ENCODE measurements at regions not wholly inside any gene's neighbourhood (a gene's known extent, or its start where the extent isn't known, plus 50 kb on each side); places are given as distances from the start of the nearest gene placed in this dataset.
"Not testable (repeated sequence)": the region's sequence is repeated elsewhere in the genome, so short reads cannot be mapped to it uniquely, and the experiment has no call there.

- no peaks in the 10 kb centered on the region for H3F3A ChIP-seq (ENCODE audit: insufficient read depth)
- WGBS, 2 experiments (ENCODE audit: low coverage in 1 of 2, low lambda C conversion rate in 2 of 2, missing lambda C conversion rate in 2 of 2): 2 to 5% methylated on average over 14 of the region's 14 CpGs
- H3K4me1 ChIP-seq (ENCODE audit: insufficient read depth): no peaks in the 10 kb centered on the region
- no peak overlapping the region for H3K4me3 ChIP-seq
- no peak overlapping the region for H3K27ac ChIP-seq
- no peak overlapping the region for H2AFZ ChIP-seq
- no peaks in the 10 kb centered on the region for H3K9me3 ChIP-seq (ENCODE audit: low read depth)
- no peak overlapping the region for H3K4me2 ChIP-seq (ENCODE audit: unreplicated experiment)
- no peaks in the 10 kb centered on the region for H4K20me1 ChIP-seq (ENCODE audit: insufficient read depth)
- H3K9me2 ChIP-seq (ENCODE audit: insufficient read depth): no peaks in the 10 kb centered on the region
- in situ Hi-C loops (cut with MboI): no loop called here
- H3K79me2 ChIP-seq (ENCODE audit: insufficient read depth): no peaks in the 10 kb centered on the region
- H3K36me3 ChIP-seq (ENCODE audit: low read depth): no peaks in the 10 kb centered on the region
- H3K9ac ChIP-seq: no peak overlapping the region
- TF ChIP-seq EZH2 (IDR thresholded peaks at IDR 0.05; ENCODE audit: insufficient read depth, poor library complexity, severe bottlenecking) (no peak), EZH2phosphoT487 (IDR thresholded peaks at IDR 0.05; ENCODE audit: insufficient read depth, low read depth) (no peak)
- no peaks in the 10 kb centered on the region for H3K27me3 ChIP-seq (replicated peaks; ENCODE audit: insufficient read depth)
- DNase-seq: no peak
These were observed 119.3 kb downstream of the CRLF2 start for GRCh38 chrX:1093121-1093520.

DNA sequence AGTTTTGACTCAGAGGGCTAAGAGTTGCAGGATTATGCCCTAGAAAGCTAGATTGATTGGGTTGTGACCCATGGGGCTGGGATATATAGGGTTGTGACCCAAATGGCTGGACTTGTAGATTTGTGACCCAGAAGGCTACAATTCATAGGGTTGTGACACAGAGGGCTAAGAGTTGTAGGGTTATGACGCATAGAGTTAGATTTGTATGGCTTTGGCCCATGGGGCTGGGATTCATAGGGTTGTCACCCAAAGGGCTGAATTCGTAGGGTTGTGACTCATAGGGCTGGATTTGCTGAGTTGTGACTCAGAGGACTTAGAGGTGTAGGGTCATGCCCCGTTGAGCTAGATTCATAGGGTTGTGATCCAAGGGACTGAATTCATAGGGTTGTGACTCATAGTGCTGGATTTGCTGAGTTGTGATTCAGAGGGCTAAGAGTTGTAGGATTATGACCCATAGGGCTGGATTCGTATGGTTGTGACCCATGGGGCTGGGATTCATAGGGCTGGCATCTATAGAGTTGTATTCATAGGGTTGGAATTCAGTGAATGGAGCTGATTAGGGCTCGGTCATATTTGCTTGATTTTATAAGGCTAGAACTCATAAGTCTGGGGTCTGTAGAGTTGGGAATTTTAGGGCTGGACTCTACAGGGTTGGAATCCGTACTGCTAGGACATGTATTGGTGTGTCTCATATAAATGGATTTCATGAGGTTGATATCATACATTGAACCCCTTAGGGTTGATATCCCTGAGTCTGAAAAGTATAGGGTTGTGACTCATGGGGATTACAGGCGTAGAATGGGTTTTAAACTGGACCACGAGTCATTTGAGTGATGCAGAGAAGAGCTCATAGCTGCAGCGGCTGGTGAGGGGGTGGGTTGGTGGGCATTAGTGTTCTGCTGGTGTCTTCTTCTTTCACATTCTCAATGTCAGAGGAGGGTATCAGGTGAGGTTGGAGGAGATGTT is 125.7 kb downstream of the CRLF2 start:
- 19% methylated on average over 9 of the region's 9 CpGs for WGBS, 2 experiments (ENCODE audit: low coverage in 1 of 2, low lambda C conversion rate in 2 of 2, missing lambda C conversion rate in 2 of 2)
- H3K4me3 ChIP-seq: no peak overlapping the region
- no peak overlapping the region for H3K4me2 ChIP-seq (ENCODE audit: unreplicated experiment)
- no peak for DNase-seq
- in situ Hi-C loops (cut with MboI): no loop called here
- no peak overlapping the region for H3K27ac ChIP-seq
- H3K36me3 ChIP-seq (ENCODE audit: low read depth): no peaks in the 10 kb centered on the region
- no peaks in the 10 kb centered on the region for H3K4me1 ChIP-seq (ENCODE audit: insufficient read depth)
- no peaks in the 10 kb centered on the region for H4K20me1 ChIP-seq (ENCODE audit: insufficient read depth)
- H2AFZ ChIP-seq: no peak overlapping the region
- H3K79me2 ChIP-seq (ENCODE audit: insufficient read depth): no peaks in the 10 kb centered on the region
- H3K9me3 ChIP-seq (ENCODE audit: low read depth): no peaks in the 10 kb centered on the region
- no peaks in the 10 kb centered on the region for H3K9me2 ChIP-seq (ENCODE audit: insufficient read depth)
- no peak overlapping the region for H3K9ac ChIP-seq
- TF ChIP-seq EZH2 (IDR thresholded peaks at IDR 0.05; ENCODE audit: insufficient read depth, poor library complexity, severe bottlenecking): no peak
- H3K27me3 ChIP-seq (replicated peaks; ENCODE audit: insufficient read depth): no peaks in the 10 kb centered on the region
- H3F3A ChIP-seq (ENCODE audit: insufficient read depth): no peaks in the 10 kb centered on the region

DNA sequence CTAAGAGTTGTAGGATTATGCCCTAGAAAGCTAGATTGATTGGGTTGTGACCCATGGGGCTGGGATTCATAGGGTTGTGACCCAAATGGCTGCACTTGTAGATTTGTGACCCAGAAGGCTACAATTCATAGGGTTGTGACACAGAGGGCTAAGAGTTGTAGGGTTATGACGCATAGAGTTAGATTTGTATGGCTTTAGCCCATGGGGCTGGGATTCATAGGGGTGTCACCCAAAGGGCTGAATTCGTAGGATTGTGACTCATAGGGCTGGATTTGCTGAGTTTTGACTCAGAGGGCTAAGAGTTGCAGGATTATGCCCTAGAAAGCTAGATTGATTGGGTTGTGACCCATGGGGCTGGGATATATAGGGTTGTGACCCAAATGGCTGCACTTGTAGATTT is 126.6 kb downstream of the CRLF2 start:
- not testable (repeated sequence) for H3K4me2 ChIP-seq (ENCODE audit: unreplicated experiment); H3K9me3 ChIP-seq (ENCODE audit: low read depth)
- WGBS, 2 experiments (ENCODE audit: low coverage in 1 of 2, low lambda C conversion rate in 2 of 2, missing lambda C conversion rate in 2 of 2): 34 to 38% methylated on average over 2 of the region's 2 CpGs

GRCh38 chrX:1084689-1085088 is 127.8 kb downstream of the CRLF2 start:
- H3K9me3 ChIP-seq (ENCODE audit: low read depth): no peaks in the 10 kb centered on the region
- no peak overlapping the region for H3K4me3 ChIP-seq
- no peaks in the 10 kb centered on the region for H3K4me1 ChIP-seq (ENCODE audit: insufficient read depth)
- H2AFZ ChIP-seq: no peak overlapping the region
- no peaks in the 10 kb centered on the region for H3K36me3 ChIP-seq (ENCODE audit: low read depth)
- no peaks in the 10 kb centered on the region for H4K20me1 ChIP-seq (ENCODE audit: insufficient read depth)
- H3F3A ChIP-seq (ENCODE audit: insufficient read depth): no peaks in the 10 kb centered on the region
- H3K27ac ChIP-seq: no peak overlapping the region
- DNase-seq: no peak
- no peaks in the 10 kb centered on the region for H3K9me2 ChIP-seq (ENCODE audit: insufficient read depth)
- TF ChIP-seq EZH2 (IDR thresholded peaks at IDR 0.05; ENCODE audit: insufficient read depth, poor library complexity, severe bottlenecking) (no peak), EZH2phosphoT487 (IDR thresholded peaks at IDR 0.05; ENCODE audit: insufficient read depth, low read depth) (no peak)
- H3K79me2 ChIP-seq (ENCODE audit: insufficient read depth): no peaks in the 10 kb centered on the region
- no peaks in the 10 kb centered on the region for H3K27me3 ChIP-seq (replicated peaks; ENCODE audit: insufficient read depth)
- no peak overlapping the region for H3K9ac ChIP-seq
- in situ Hi-C loops (cut with MboI): no loop called here
- H3K4me2 ChIP-seq (ENCODE audit: unreplicated experiment): no peak overlapping the region
- 41 to 44% methylated on average over 6 of the region's 6 CpGs for WGBS, 2 experiments (ENCODE audit: low coverage in 1 of 2, low lambda C conversion rate in 2 of 2, missing lambda C conversion rate in 2 of 2)

More for the DNA sequence above, 126.6 kb downstream of the CRLF2 start:
- H2AFZ ChIP-seq; H3K27ac ChIP-seq; H3K9me2 ChIP-seq (ENCODE audit: insufficient read depth); H3K9ac ChIP-seq; in situ Hi-C loops (cut with MboI); DNase-seq; H3K4me1 ChIP-seq (ENCODE audit: insufficient read depth); H3K79me2 ChIP-seq (ENCODE audit: insufficient read depth); H3K36me3 ChIP-seq (ENCODE audit: low read depth); H3F3A ChIP-seq (ENCODE audit: insufficient read depth); H3K27me3 ChIP-seq (replicated peaks; ENCODE audit: insufficient read depth); H4K20me1 ChIP-seq (ENCODE audit: insufficient read depth); H3K4me3 ChIP-seq: not testable (repeated sequence)
